ENCODE measurements at regions not wholly inside any gene's neighbourhood (a gene's known extent, or its start where the extent isn't known, plus 50 kb on each side); places are given as distances from the start of the nearest gene placed in this dataset.

DNA sequence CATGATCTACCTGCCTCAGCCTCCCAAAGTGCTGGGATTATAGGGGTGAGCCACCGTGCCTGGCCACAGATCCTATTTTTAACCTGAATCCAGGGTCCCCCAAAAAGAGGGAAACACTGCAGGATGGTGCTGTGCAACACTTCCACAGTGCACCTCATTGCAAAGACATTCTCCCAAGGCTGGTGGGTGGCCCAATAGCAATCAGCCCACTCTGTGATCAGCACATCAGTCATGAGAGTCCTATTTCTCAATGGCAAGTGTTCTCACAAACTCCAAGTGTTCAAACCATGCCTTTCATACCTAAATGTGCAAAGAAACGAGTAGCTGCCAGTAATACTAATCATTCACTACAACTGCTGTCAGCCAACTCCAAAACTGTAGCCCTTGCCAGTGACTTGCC, 612.9 kb downstream of the CCER1 start:
- TF ChIP-seq, protein P1, sequence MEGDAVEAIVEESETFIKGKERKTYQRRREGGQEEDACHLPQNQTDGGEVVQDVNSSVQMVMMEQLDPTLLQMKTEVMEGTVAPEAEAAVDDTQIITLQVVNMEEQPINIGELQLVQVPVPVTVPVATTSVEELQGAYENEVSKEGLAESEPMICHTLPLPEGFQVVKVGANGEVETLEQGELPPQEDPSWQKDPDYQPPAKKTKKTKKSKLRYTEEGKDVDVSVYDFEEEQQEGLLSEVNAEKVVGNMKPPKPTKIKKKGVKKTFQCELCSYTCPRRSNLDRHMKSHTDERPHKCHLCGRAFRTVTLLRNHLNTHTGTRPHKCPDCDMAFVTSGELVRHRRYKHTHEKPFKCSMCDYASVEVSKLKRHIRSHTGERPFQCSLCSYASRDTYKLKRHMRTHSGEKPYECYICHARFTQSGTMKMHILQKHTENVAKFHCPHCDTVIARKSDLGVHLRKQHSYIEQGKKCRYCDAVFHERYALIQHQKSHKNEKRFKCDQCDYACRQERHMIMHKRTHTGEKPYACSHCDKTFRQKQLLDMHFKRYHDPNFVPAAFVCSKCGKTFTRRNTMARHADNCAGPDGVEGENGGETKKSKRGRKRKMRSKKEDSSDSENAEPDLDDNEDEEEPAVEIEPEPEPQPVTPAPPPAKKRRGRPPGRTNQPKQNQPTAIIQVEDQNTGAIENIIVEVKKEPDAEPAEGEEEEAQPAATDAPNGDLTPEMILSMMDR (IDR thresholded peaks at IDR 0.05; ENCODE audit: borderline replicate concordance, extremely low read depth, low read length, poor library complexity, severe bottlenecking) = no peak
- no peak for TF ChIP-seq EZH2 (IDR thresholded peaks at IDR 0.05; ENCODE audit: borderline replicate concordance, low read depth, low read length, severe bottlenecking)
